OCI-LY1 (cell line): ENCODE measurements at regions not wholly inside any gene's neighbourhood (a gene's known extent, or its start where the extent isn't known, plus 50 kb on each side); places are given as distances from the start of the nearest gene placed in this dataset.

Experiments
- H2AFZ ChIP-seq: fragments of 200-600 bp; sonication (generic), shearing (Covaris generic); 2 replicates; pipeline ENCODE4 v1.6.0; 2014; ENCODE audit warnings: antibody characterized with exemption, mild to moderate bottlenecking, low read length
- H3F3A ChIP-seq: fragments of 200-600 bp; sonication (generic), shearing (Covaris generic); 2 replicates; pipeline ENCODE4 v1.6.0; 2014; ENCODE audit warnings: mild to moderate bottlenecking, antibody characterized with exemption, low read length, moderate library complexity; ENCODE audit not compliant: insufficient read depth
- H3K27ac ChIP-seq: fragments of 200-600 bp; sonication (generic); 2 replicates; pipeline ENCODE4 v1.5.1; 2014; ENCODE audit warnings: low read length, mixed run types, mild to moderate bottlenecking, low read depth; ENCODE audit not compliant: poor library complexity, severe bottlenecking
- H3K27me3 ChIP-seq: fragments of 200-600 bp; sonication (generic); 2 replicates; pipeline ENCODE4 v1.6.0; 2014; ENCODE audit warnings: antibody characterized with exemption, mild to moderate bottlenecking, low read length, moderate library complexity; ENCODE audit not compliant: insufficient read depth
- H3K36me3 ChIP-seq: fragments of 200-600 bp; sonication (generic); 2 replicates; pipeline ENCODE4 v1.6.1; 2014; ENCODE audit warnings: mild to moderate bottlenecking, antibody characterized with exemption, low read length, moderate library complexity, mixed read lengths; ENCODE audit not compliant: insufficient read depth
- H3K4me1 ChIP-seq: fragments of 200-600 bp; sonication (generic); 2 replicates; pipeline ENCODE4 v1.5.1; 2014; ENCODE audit warnings: mild to moderate bottlenecking, low read length, moderate library complexity; ENCODE audit not compliant: insufficient read depth, severe bottlenecking
- H3K4me2 ChIP-seq: fragments of 200-600 bp; sonication (generic), shearing (Covaris generic); 2 replicates; pipeline ENCODE4 v1.6.1; 2014; ENCODE audit warnings: low read length
- H3K4me3 ChIP-seq: fragments of 200-600 bp; sonication (generic); 2 replicates; pipeline ENCODE4 v1.5.1; 2014; ENCODE audit warnings: low read length, low read depth, mild to moderate bottlenecking, mixed read lengths; ENCODE audit not compliant: poor library complexity, severe bottlenecking
- H3K79me2 ChIP-seq: fragments of 200-600 bp; shearing (Covaris generic); 2 replicates; pipeline ENCODE4 v1.6.1; 2016; ENCODE audit warnings: mixed run types, low read length, mixed read lengths; ENCODE audit not compliant: insufficient read depth
- H3K9ac ChIP-seq: fragments of 200-600 bp; sonication (generic), shearing (Covaris generic); 2 replicates; pipeline ENCODE4 v1.6.1; 2014; ENCODE audit warnings: mild to moderate bottlenecking, low read length, mixed read lengths
- H3K9me2 ChIP-seq: fragments of 200-600 bp; sonication (generic), shearing (Covaris generic); 2 replicates; pipeline ENCODE4 v1.6.1; 2014; ENCODE audit warnings: low read depth, mild to moderate bottlenecking, low read length, mixed read lengths
- H3K9me3 ChIP-seq: fragments of 200-600 bp; shearing (Covaris generic); 2 replicates; pipeline ENCODE4 v1.6.1; 2014; ENCODE audit warnings: low read length, mixed read lengths
- H4K20me1 ChIP-seq: fragments of 200-600 bp; sonication (generic), shearing (Covaris generic); 2 replicates; pipeline ENCODE4 v1.6.0; 2016; ENCODE audit warnings: mild to moderate bottlenecking, low read length; ENCODE audit not compliant: insufficient read depth
- EZH2 ChIP-seq: fragments of 200-600 bp; sonication (generic), shearing (Covaris generic); IDR thresholded peaks from 2 replicates; pipeline ENCODE4 v1.8.0; 2017; ENCODE audit warnings: borderline replicate concordance, mixed run types, mild to moderate bottlenecking, antibody characterized with exemption, low read length, moderate library complexity, mixed read lengths
- TF ChIP-seq, protein P1 (sequence below): fragments of 200-600 bp; sonication (generic), shearing (Covaris generic); IDR thresholded peaks from 2 replicates; pipeline ENCODE4 v1.5.1; 2017; ENCODE audit warnings: mild to moderate bottlenecking, antibody characterized with exemption, low read length, moderate library complexity, mixed read lengths

DNA sequence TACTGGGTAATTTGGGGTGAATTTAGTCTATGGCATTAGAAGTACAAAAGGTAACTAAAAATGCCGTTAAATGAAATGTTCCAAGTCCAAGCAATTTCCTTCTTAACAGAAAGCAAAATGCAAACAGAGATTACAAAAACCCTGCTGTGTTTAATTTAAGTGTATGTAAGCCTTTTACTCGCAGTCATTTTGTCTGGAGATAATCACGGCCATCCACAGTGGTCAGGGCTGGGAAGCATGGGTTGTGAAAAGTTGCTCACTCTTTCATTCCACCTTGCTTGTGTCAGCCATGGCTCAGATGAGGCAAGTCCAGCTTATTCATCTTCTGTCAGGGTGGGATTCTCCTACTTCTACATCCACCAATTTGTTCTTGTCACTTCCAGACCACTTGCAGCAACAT, 983.6 kb upstream of the ZEB2 start:
- no peak overlapping the region for H3K4me3 ChIP-seq
- no peak overlapping the region for H3K9ac ChIP-seq
- H3K27ac ChIP-seq: no peak overlapping the region
- no peaks in the 10 kb centered on the region for H4K20me1 ChIP-seq
- 0 out of 2 replicates have a peak, but pooled peaks cover 3% of the 10 kb centered on the region for H3F3A ChIP-seq
- TF ChIP-seq EZH2: no peak
- TF ChIP-seq, protein P1, sequence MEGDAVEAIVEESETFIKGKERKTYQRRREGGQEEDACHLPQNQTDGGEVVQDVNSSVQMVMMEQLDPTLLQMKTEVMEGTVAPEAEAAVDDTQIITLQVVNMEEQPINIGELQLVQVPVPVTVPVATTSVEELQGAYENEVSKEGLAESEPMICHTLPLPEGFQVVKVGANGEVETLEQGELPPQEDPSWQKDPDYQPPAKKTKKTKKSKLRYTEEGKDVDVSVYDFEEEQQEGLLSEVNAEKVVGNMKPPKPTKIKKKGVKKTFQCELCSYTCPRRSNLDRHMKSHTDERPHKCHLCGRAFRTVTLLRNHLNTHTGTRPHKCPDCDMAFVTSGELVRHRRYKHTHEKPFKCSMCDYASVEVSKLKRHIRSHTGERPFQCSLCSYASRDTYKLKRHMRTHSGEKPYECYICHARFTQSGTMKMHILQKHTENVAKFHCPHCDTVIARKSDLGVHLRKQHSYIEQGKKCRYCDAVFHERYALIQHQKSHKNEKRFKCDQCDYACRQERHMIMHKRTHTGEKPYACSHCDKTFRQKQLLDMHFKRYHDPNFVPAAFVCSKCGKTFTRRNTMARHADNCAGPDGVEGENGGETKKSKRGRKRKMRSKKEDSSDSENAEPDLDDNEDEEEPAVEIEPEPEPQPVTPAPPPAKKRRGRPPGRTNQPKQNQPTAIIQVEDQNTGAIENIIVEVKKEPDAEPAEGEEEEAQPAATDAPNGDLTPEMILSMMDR: no peak
- no peaks in the 10 kb centered on the region for H3K4me1 ChIP-seq
- no peaks in the 10 kb centered on the region for H3K27me3 ChIP-seq
- H3K79me2 ChIP-seq: no peaks in the 10 kb centered on the region
- H3K9me3 ChIP-seq: no peaks in the 10 kb centered on the region
- H3K36me3 ChIP-seq: no peaks in the 10 kb centered on the region
- no peak overlapping the region for H2AFZ ChIP-seq
- H3K9me2 ChIP-seq: no peaks in the 10 kb centered on the region
- no peak overlapping the region for H3K4me2 ChIP-seq

DNA sequence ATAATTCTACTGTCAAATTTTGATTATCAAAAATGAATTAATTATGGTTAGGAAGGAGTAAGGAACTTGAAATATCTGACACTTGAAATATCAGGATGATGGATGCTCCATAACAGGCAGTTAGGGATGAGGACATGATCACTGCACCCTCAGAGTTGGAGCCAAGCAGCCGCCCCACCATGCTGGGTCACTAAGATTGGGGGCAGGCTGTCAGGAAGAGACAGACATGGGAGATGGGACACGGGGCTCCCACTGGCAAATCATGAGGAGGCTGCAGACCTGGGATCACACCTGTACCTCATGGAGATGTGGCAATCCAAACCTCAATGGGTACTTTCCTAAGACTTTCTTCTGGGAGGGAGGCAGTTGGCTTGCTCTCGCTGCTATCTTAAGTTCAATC, 982.0 kb upstream of the ZEB2 start:
- H3K27me3 ChIP-seq: no peaks in the 10 kb centered on the region
- TF ChIP-seq EZH2: no peak
- TF ChIP-seq, protein P1: no peak
- no peaks in the 10 kb centered on the region for H3K4me1 ChIP-seq
- H3K79me2 ChIP-seq: no peaks in the 10 kb centered on the region
- H3K36me3 ChIP-seq: no peaks in the 10 kb centered on the region
- H3K4me2 ChIP-seq: no peak overlapping the region
- H3F3A ChIP-seq: 0 out of 2 replicates have a peak, but pooled peaks cover 3% of the 10 kb centered on the region
- no peak overlapping the region for H3K27ac ChIP-seq
- H2AFZ ChIP-seq: no peak overlapping the region
- no peaks in the 10 kb centered on the region for H3K9me2 ChIP-seq
- no peaks in the 10 kb centered on the region for H4K20me1 ChIP-seq
- no peak overlapping the region for H3K4me3 ChIP-seq
- no peak overlapping the region for H3K9ac ChIP-seq
- no peaks in the 10 kb centered on the region for H3K9me3 ChIP-seq

DNA sequence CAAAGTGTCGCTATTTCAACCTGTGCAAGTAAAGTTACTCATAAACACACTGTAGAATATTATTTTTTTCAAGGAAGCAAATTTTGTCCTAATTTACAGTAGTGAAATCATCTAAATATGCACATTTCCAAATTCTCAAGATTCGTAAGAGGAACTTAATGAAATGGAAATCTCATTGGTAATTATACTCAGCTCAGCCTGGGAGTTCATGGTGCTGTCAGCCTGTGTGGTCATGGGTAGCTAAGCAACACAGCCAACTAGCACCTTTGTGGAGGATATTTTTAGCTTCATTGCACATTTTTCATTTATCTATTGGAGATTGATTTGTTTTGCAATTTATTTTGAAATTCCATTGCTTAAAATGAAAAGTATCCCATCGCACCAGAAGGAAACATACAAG, 975.7 kb upstream of the ZEB2 start:
- H3K9me3 ChIP-seq: peaks cover 15% of the 10 kb centered on the region
- H3K9ac ChIP-seq: no peak overlapping the region
- H3K27me3 ChIP-seq: no peaks in the 10 kb centered on the region
- H3K27ac ChIP-seq: no peak overlapping the region
- no peaks in the 10 kb centered on the region for H4K20me1 ChIP-seq
- no peak overlapping the region for H3K4me2 ChIP-seq
- no peaks in the 10 kb centered on the region for H3K36me3 ChIP-seq
- H2AFZ ChIP-seq: no peak overlapping the region
- peaks cover 5% of the 10 kb centered on the region for H3K4me1 ChIP-seq
- H3K4me3 ChIP-seq: no peak overlapping the region
- no peaks in the 10 kb centered on the region for H3K9me2 ChIP-seq
- no peak for TF ChIP-seq EZH2
- TF ChIP-seq, protein P1: no peak
- no peaks in the 10 kb centered on the region for H3F3A ChIP-seq
- no peaks in the 10 kb centered on the region for H3K79me2 ChIP-seq
